ENCODE measurements at regions not wholly inside any gene's neighbourhood (a gene's known extent, or its start where the extent isn't known, plus 50 kb on each side); places are given as distances from the start of the nearest gene placed in this dataset.
A peak's percentile ranks its signal among the peaks of the same experiment; 100 is the strongest.

DNA sequence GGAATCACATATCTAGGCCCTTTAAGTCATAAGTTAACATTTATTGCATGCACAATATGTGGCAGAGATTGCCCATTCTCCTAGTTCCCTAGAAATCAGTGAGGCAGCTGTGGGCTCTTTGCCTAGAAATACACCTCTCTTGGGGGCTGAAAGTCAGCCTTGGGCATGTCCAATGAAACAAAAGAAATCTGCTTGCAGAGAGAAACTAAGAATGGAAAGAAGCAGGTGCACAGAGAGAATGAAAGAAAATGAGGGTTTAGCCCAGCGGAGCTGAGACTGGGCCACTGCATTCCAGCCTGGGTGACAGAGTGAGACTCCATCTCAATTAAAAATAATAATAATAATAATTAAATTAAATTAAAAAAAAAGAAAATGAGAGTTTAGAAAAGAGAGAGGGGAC is 57.3 kb upstream of the DAB2 start:
- ATAC-seq: no peak
- POLR2A ChIA-PET (ENCODE audit: unreplicated experiment): no interaction called here

GRCh38 chr5:39479537-39479936 is 54.8 kb upstream of the DAB2 start:
- H3F3A ChIP-seq (ENCODE audit: low read length, unreplicated experiment): no peaks in the 10 kb centered on the region
- H3K79me2 ChIP-seq (ENCODE audit: low read length): no peaks in the 10 kb centered on the region
- intact Hi-C loops (cut with micrococcal nuclease): no loop called here
- H2AFZ ChIP-seq (ENCODE audit: low read length): no peak overlapping the region
- no peak overlapping the region for H3K4me3 ChIP-seq (ENCODE audit: low read length)
- H3K36me3 ChIP-seq (ENCODE audit: low read depth, low read length): no peaks in the 10 kb centered on the region
- no peaks in the 10 kb centered on the region for H4K20me1 ChIP-seq (ENCODE audit: low read length)
- no peaks in the 10 kb centered on the region for H3K27me3 ChIP-seq (ENCODE audit: low read length)
- H3K27ac ChIP-seq (ENCODE audit: low read length): no peak overlapping the region
- TF ChIP-seq, protein P1, sequence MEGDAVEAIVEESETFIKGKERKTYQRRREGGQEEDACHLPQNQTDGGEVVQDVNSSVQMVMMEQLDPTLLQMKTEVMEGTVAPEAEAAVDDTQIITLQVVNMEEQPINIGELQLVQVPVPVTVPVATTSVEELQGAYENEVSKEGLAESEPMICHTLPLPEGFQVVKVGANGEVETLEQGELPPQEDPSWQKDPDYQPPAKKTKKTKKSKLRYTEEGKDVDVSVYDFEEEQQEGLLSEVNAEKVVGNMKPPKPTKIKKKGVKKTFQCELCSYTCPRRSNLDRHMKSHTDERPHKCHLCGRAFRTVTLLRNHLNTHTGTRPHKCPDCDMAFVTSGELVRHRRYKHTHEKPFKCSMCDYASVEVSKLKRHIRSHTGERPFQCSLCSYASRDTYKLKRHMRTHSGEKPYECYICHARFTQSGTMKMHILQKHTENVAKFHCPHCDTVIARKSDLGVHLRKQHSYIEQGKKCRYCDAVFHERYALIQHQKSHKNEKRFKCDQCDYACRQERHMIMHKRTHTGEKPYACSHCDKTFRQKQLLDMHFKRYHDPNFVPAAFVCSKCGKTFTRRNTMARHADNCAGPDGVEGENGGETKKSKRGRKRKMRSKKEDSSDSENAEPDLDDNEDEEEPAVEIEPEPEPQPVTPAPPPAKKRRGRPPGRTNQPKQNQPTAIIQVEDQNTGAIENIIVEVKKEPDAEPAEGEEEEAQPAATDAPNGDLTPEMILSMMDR (conservative IDR thresholded peaks at IDR 0.05; ENCODE audit: low read depth, low read length): no peak
- TF ChIP-seq EZH2phosphoT487 (IDR thresholded peaks at IDR 0.05; ENCODE audit: borderline replicate concordance, low read length) (no peak), EZH2 (IDR thresholded peaks at IDR 0.05; ENCODE audit: low read length, unreplicated experiment) (no peak)
- no peaks in the 10 kb centered on the region for H3K9me3 ChIP-seq (ENCODE audit: low read length)
- ChIA-PET CTCF (no interaction called here), POLR2A (ENCODE audit: unreplicated experiment) (no interaction called here)
- ATAC-seq: peak; percentile 18
- no TSS peak for BruUV-seq (replicated peaks)
- no peaks in the 10 kb centered on the region for H3K4me1 ChIP-seq (ENCODE audit: insufficient read depth, low read length)
- H3K9me2 ChIP-seq (replicated peaks; ENCODE audit: low read length): no peaks in the 10 kb centered on the region
- no peak for DNase-seq
- no peak overlapping the region for H3K4me2 ChIP-seq (ENCODE audit: low read length)
- no peak overlapping the region for H3K9ac ChIP-seq (ENCODE audit: low read length)

More for the DNA sequence above, 57.3 kb upstream of the DAB2 start:
- H3K4me1 ChIP-seq (ENCODE audit: insufficient read depth, low read length): no peaks in the 10 kb centered on the region
- H3K4me3 ChIP-seq (ENCODE audit: low read length): no peak overlapping the region
- no peaks in the 10 kb centered on the region for H3K27me3 ChIP-seq (ENCODE audit: low read length)
- no peak overlapping the region for H2AFZ ChIP-seq (ENCODE audit: low read length)
- no peaks in the 10 kb centered on the region for H3K9me3 ChIP-seq (ENCODE audit: low read length)
- H3K9ac ChIP-seq (ENCODE audit: low read length): no peak overlapping the region
- no peaks in the 10 kb centered on the region for H3K9me2 ChIP-seq (replicated peaks; ENCODE audit: low read length)
- no peak overlapping the region for H3K27ac ChIP-seq (ENCODE audit: low read length)
- TF ChIP-seq EZH2phosphoT487 (IDR thresholded peaks at IDR 0.05; ENCODE audit: borderline replicate concordance, low read length) (no peak), EZH2 (IDR thresholded peaks at IDR 0.05; ENCODE audit: low read length, unreplicated experiment) (no peak)
- TF ChIP-seq, protein P1 (conservative IDR thresholded peaks at IDR 0.05; ENCODE audit: low read depth, low read length): no peak
- no peak overlapping the region for H3K4me2 ChIP-seq (ENCODE audit: low read length)
- no peaks in the 10 kb centered on the region for H3K79me2 ChIP-seq (ENCODE audit: low read length)
- CTCF ChIA-PET: no interaction called here
- intact Hi-C loops (cut with micrococcal nuclease): no loop called here
- DNase-seq: no peak
- no TSS peak for BruUV-seq (replicated peaks)
- H3K36me3 ChIP-seq (ENCODE audit: low read depth, low read length): no peaks in the 10 kb centered on the region
- no peaks in the 10 kb centered on the region for H4K20me1 ChIP-seq (ENCODE audit: low read length)
- H3F3A ChIP-seq (ENCODE audit: low read length, unreplicated experiment): no peaks in the 10 kb centered on the region

DNA sequence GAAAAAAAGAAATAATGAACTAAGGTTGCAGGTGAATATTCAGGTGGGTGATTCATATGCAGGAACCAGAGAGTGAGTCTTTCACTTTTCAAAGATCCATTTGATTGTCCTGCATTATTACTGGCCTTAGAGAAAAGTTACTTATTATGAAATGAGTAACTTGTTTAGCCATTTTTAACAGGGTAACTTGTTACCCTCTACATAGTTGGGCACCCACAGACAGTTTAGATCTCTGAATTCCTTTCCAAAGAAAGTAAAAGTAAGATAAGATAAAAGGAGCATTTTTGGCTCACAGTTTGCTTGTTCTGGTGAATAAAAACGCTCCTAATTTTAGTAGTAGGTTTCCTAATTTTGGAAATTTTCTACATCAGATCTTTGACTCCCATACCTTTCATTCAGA is 54.1 kb upstream of the DAB2 start:
- POLR2A ChIA-PET (ENCODE audit: unreplicated experiment): no interaction called here
- BruUV-seq (replicated peaks): no TSS peak
- intact Hi-C loops (cut with micrococcal nuclease): no loop called here
- no peaks in the 10 kb centered on the region for H3K36me3 ChIP-seq (ENCODE audit: low read depth, low read length)
- H3K9ac ChIP-seq (ENCODE audit: low read length): no peak overlapping the region
- H3K9me3 ChIP-seq (ENCODE audit: low read length): no peaks in the 10 kb centered on the region
- no peaks in the 10 kb centered on the region for H4K20me1 ChIP-seq (ENCODE audit: low read length)
- H3K27ac ChIP-seq (ENCODE audit: low read length): no peak overlapping the region
- H3K4me3 ChIP-seq (ENCODE audit: low read length): no peak overlapping the region
- no peak overlapping the region for H2AFZ ChIP-seq (ENCODE audit: low read length)
- H3K9me2 ChIP-seq (replicated peaks; ENCODE audit: low read length): no peaks in the 10 kb centered on the region
- H3K4me1 ChIP-seq (ENCODE audit: insufficient read depth, low read length): no peaks in the 10 kb centered on the region
- DNase-seq (no peak), ATAC-seq (no peak)
- no peaks in the 10 kb centered on the region for H3K27me3 ChIP-seq (ENCODE audit: low read length)
- no peaks in the 10 kb centered on the region for H3K79me2 ChIP-seq (ENCODE audit: low read length)
- H3K4me2 ChIP-seq (ENCODE audit: low read length): no peak overlapping the region
- no peaks in the 10 kb centered on the region for H3F3A ChIP-seq (ENCODE audit: low read length, unreplicated experiment)
- CTCF ChIA-PET: no interaction called here
- TF ChIP-seq EZH2phosphoT487 (IDR thresholded peaks at IDR 0.05; ENCODE audit: borderline replicate concordance, low read length) (no peak), EZH2 (IDR thresholded peaks at IDR 0.05; ENCODE audit: low read length, unreplicated experiment) (no peak)
- TF ChIP-seq, protein P1 (conservative IDR thresholded peaks at IDR 0.05; ENCODE audit: low read depth, low read length): no peak
